Osteoblast (primary cell): ENCODE measurements at regions not wholly inside any gene's neighbourhood (a gene's known extent, or its start where the extent isn't known, plus 50 kb on each side); places are given as distances from the start of the nearest gene placed in this dataset.

Source experiments
- DNase-seq: peaks from one replicate; pipeline ENCODE4 v3.0.0; 2011; ENCODE audit warnings: low spot score, mixed read lengths; ENCODE audit not compliant: insufficient read length; ENCODE audit errors: missing footprints
- H2AFZ ChIP-seq: 2 replicates; pipeline ENCODE4 v1.6.0; 2011; ENCODE audit warnings: mild to moderate bottlenecking, low read length
- H3K27ac ChIP-seq: 2 replicates; pipeline ENCODE4 v1.5.1; 2011; ENCODE audit warnings: mild to moderate bottlenecking, low read depth, low read length, moderate library complexity
- H3K27me3 ChIP-seq: 2 replicates; pipeline ENCODE4 v1.6.0; 2012; ENCODE audit warnings: mild to moderate bottlenecking, control low read depth, inconsistent platforms, low read length, moderate library complexity; ENCODE audit not compliant: insufficient read depth
- H3K36me3 ChIP-seq: 2 replicates; pipeline ENCODE4 v1.5.1; 2011; ENCODE audit warnings: mild to moderate bottlenecking, low read length, control low read depth, moderate library complexity; ENCODE audit not compliant: insufficient read depth
- H3K4me1 ChIP-seq: 2 replicates; pipeline ENCODE4 v1.5.1; 2011; ENCODE audit warnings: mild to moderate bottlenecking, low read length, control low read depth, moderate library complexity; ENCODE audit not compliant: insufficient read depth
- H3K4me2 ChIP-seq: 2 replicates; pipeline ENCODE4 v1.6.0; 2011; ENCODE audit warnings: mild to moderate bottlenecking, low read length; ENCODE audit not compliant: insufficient read depth
- H3K4me3 ChIP-seq: fragments of 200-600 bp; sonication (generic); 3 replicates; pipeline ENCODE4 v1.5.1; 2012; ENCODE audit warnings: mild to moderate bottlenecking, low read length, inconsistent platforms; ENCODE audit not compliant: insufficient read depth
- H3K79me2 ChIP-seq: 2 replicates; pipeline ENCODE4 v1.6.0; 2012; ENCODE audit warnings: mild to moderate bottlenecking, low read length, control low read depth, inconsistent platforms; ENCODE audit not compliant: insufficient read depth
- H3K9me3 ChIP-seq: 2 replicates; pipeline ENCODE4 v1.5.1; 2011; ENCODE audit warnings: low read depth, low read length, control low read depth
- H4K20me1 ChIP-seq: 2 replicates; pipeline ENCODE4 v1.6.0; 2012; ENCODE audit warnings: mild to moderate bottlenecking, low read length, control low read depth; ENCODE audit not compliant: insufficient read depth
- TF ChIP-seq, protein P1 (sequence below): IDR thresholded peaks from 2 replicates; pipeline ENCODE4 v1.5.1; 2011; ENCODE audit warnings: mild to moderate bottlenecking, low read depth, low read length, moderate library complexity; ENCODE audit errors: extremely low read depth

GRCh38 chr6:137309078-137309762 is 90.0 kb upstream of the IFNGR1 start:
- TF ChIP-seq, protein P1, sequence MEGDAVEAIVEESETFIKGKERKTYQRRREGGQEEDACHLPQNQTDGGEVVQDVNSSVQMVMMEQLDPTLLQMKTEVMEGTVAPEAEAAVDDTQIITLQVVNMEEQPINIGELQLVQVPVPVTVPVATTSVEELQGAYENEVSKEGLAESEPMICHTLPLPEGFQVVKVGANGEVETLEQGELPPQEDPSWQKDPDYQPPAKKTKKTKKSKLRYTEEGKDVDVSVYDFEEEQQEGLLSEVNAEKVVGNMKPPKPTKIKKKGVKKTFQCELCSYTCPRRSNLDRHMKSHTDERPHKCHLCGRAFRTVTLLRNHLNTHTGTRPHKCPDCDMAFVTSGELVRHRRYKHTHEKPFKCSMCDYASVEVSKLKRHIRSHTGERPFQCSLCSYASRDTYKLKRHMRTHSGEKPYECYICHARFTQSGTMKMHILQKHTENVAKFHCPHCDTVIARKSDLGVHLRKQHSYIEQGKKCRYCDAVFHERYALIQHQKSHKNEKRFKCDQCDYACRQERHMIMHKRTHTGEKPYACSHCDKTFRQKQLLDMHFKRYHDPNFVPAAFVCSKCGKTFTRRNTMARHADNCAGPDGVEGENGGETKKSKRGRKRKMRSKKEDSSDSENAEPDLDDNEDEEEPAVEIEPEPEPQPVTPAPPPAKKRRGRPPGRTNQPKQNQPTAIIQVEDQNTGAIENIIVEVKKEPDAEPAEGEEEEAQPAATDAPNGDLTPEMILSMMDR, result no peak
- Histone ChIP-seq H2AFZ (no peak overlapping the region), H3K36me3 (no peaks in the 10 kb centered on the region), H3K9me3 (no peaks in the 10 kb centered on the region), H3K27me3 (no peaks in the 10 kb centered on the region), H3K4me3 (no peak overlapping the region), H3K79me2 (no peaks in the 10 kb centered on the region), H3K27ac (no peak overlapping the region), H3K4me1 (peaks cover 12% of the 10 kb centered on the region), H3K4me2 (peak overlapping the region; percentile 12), H4K20me1 (no peaks in the 10 kb centered on the region)
- no peak for DNase-seq

DNA sequence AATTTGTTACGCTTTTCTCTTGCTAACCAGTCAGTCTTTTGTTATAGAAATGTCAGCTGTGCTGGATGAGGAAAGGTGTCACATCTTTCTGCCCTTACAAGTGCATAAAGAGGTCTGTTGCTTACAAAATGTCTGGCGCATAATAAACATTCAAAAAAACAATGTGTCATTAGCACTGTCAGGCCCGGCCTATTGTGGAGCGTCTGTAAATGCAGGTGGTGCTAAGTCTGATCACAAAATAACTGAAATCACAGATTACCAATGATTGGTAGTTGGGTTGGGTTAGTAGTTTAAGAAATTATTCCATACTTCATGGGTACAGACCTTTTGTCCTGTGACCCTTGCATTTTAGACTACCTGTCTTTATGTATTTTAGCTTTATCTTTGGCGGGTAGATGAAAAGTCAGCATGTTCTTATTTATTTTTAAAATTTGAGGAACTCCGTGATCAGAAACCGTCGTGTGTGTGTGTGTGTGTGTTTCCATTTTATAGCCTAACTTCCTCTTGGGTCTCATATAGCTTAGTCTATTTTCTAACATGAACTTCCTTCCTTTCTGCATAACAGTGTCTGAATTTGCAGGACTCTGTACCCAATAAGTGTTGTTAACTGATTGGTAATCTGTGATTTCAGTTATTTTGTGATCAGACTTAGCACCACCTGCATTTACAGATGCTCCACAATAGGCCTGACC is 88.1 kb upstream of the IFNGR1 start:
- Histone ChIP-seq H3K36me3 (no peaks in the 10 kb centered on the region), H3K27ac (no peak overlapping the region), H3K27me3 (no peaks in the 10 kb centered on the region), H4K20me1 (no peaks in the 10 kb centered on the region), H3K79me2 (no peaks in the 10 kb centered on the region), H3K4me1 (peaks cover 5% of the 10 kb centered on the region), H3K9me3 (no peaks in the 10 kb centered on the region), H3K4me2 (no peak overlapping the region), H3K4me3 (no peak overlapping the region), H2AFZ (no peak overlapping the region)
- TF ChIP-seq, protein P1, result no peak
- DNase-seq, result no peak

DNA sequence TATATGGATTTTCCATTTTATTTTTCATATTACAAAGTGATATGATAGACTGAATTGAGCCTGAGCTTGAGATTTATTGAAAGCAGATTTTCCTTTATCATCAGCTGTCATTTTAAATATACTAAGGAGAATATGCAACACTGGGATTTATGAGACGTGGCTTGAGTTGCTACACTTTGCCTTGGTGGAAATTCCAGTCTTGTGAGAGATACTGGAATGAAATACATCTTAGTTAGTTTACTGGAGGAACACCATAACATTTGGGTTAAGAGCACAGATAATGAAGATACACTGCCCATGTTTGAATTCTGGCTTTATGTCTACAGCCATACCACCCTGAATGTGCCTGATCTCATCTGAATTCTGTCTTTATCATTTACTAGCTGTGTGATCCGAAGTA is 86.5 kb upstream of the IFNGR1 start:
- TF ChIP-seq, protein P1, result no peak
- Histone ChIP-seq H3K27ac (no peak overlapping the region), H3K36me3 (no peaks in the 10 kb centered on the region), H4K20me1 (no peaks in the 10 kb centered on the region), H3K27me3 (no peaks in the 10 kb centered on the region), H3K4me2 (no peak overlapping the region), H2AFZ (no peak overlapping the region), H3K4me1 (peaks cover 5% of the 10 kb centered on the region), H3K79me2 (no peaks in the 10 kb centered on the region), H3K9me3 (no peaks in the 10 kb centered on the region), H3K4me3 (no peak overlapping the region)
- DNase-seq, result no peak

DNA sequence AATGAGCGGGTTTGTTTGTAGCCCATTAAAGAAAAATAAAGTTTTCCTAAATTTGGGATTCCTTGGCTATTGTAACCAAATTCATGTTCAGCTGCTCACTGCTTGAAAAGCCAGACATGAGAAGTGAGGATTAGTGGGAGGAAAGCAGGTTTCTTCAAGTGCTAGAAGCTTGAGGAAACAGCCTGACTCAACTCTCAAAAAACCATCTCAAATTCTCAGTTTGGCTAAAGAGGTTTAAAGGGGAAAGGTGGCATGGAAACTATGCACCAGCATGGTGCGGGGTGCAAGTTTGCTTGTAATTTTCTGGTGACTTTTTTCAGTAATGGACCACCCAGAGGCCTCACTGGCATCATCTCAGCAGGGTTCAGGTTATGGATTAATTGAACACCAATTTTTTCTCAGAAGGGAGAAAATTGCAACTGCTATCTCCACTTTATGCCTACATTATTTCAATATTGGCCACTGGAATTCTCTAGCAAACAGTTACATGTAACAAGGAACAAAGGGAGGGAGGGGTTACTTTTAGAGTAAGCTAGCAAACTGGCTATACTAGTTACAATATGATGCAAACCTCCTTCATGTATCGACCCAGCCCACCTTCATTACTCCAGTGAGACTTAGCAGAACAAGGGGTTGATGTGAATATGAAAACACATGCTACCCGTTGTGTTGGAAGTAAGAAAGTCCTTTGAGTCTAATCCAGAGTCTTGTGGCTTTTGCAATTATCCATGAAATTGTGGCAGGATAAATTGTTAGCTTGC is 85.0 kb upstream of the IFNGR1 start:
- no peak overlapping the region for H2AFZ ChIP-seq
- no peaks in the 10 kb centered on the region for H3K79me2 ChIP-seq
- no peak overlapping the region for H3K4me3 ChIP-seq
- H3K4me2 ChIP-seq, result no peak overlapping the region
- DNase-seq, result no peak
- peaks cover 2% of the 10 kb centered on the region for H3K4me1 ChIP-seq
- TF ChIP-seq, protein P1, result no peak
- no peaks in the 10 kb centered on the region for H4K20me1 ChIP-seq
- no peaks in the 10 kb centered on the region for H3K9me3 ChIP-seq
- no peak overlapping the region for H3K27ac ChIP-seq
- H3K27me3 ChIP-seq, result no peaks in the 10 kb centered on the region
- no peaks in the 10 kb centered on the region for H3K36me3 ChIP-seq
